Pancreas (tissue), 10 donors: ENCODE measurements at regions not wholly inside any gene's neighbourhood (a gene's known extent, or its start where the extent isn't known, plus 50 kb on each side); places are given as distances from the start of the nearest gene placed in this dataset.
A peak's percentile ranks its signal among the peaks of the same experiment; 100 is the strongest.

Experiments used
- ATAC-seq, 4 donors: fragments of 200-7000 bp; cut with Tn5 transposase; one replicate each; pipeline versions ENCODE4 v1.8.0 to v1.9.1; 2020; ENCODE audit warnings: mild to moderate bottlenecking in 4 of 4, moderate library complexity in 4 of 4
- DNase-seq, 6 donors: peaks; one replicate each; pipeline ENCODE4 v3.0.0-alpha.2; 2020
- FAIRE-seq: peaks from 2 replicates; lab custom pipeline; 2012; peaks lifted over from hg19 to GRCh38; lab: Jason Lieb, UNC
- H3K27ac ChIP-seq, 4 donors: fragments of 200-600 bp; sonication (generic); 1 replicate in 3 of 4; 2 replicates in 1 of 4; pipeline versions ENCODE4 v1.5.0 to v1.8.0; 2020
- H3K27me3 ChIP-seq, 4 donors: fragments of 200-600 bp; one replicate each; pipeline ENCODE4 v1.8.0; 2021
- H3K36me3 ChIP-seq, 3 donors: fragments of 200-600 bp; sonication (generic) in 1 of 3; one replicate each; pipeline versions ENCODE4 v1.5.0 to v1.8.0; 2020 to 2021
- H3K4me1 ChIP-seq, 3 donors: fragments of 200-600 bp; one replicate each; pipeline ENCODE4 v1.8.0; 2021
- H3K4me3 ChIP-seq, 4 donors: fragments of 200-600 bp; sonication (generic) in 2 of 4; one replicate each; pipeline versions ENCODE4 v1.5.0 to v1.8.0; 2020 to 2021
- H3K9me3 ChIP-seq, 4 donors: fragments of 200-600 bp; one replicate each; pipeline ENCODE4 v1.8.0; 2021
- WGBS, 2 donors: extraction: QIAGEN DNeasy Blood & Tissue Kit; methylation state at CpG; one replicate each; pipeline ENCODE4 v1.1.7; 2013; 5-methylcytosine and 5-hydroxymethylcytosine counted together
- intact Hi-C, 3 donors: fragments of 100-400 bp; cut with DNase I; formaldehyde crosslinking; loops; one replicate each; pipeline versions ENCODE4 v1.11.1 to v1.14.2; 2022
- TF ChIP-seq, protein P1 (sequence below), 4 donors: fragments of 200-600 bp; sonication (generic) in 3 of 4; IDR thresholded peaks; one replicate each; pipeline versions ENCODE4 v1.5.0 to v1.8.0; 2021; ENCODE audit warnings: antibody characterized with exemption in 4 of 4
- donor health status: healthy with polysubstance abuse.
- donor health status: DM: no; HTN: no; CAD: no; lungs with moderate emphysema.
- donor health status: DM: no; HTN: no; CAD: no.
- donor health status: control.
- donor health status: control.
- donor health status: Bipolar disorder and iron deficiency.
- donor health status: DM: yes; HTN: yes; CAD: no.
- donor health status: DM: no; HTN: no; CAD: no.
- donor health status: DM: no; HTN: no; CAD: no.
- donor health status: DM: yes; HTN: yes; CAD: no.

GRCh38 chr2:226184940-226185615, 614.5 kb downstream of the IRS1 start:
- Histone ChIP-seq H3K27me3 (no peaks in the 10 kb centered on the region), H3K36me3 (no peaks in the 10 kb centered on the region), H3K4me1 (no peaks in the 10 kb centered on the region), H3K9me3 (no peaks in the 10 kb centered on the region), H3K27ac (no peak overlapping the region), H3K4me3 (no peak overlapping the region)
- TF ChIP-seq, protein P1, sequence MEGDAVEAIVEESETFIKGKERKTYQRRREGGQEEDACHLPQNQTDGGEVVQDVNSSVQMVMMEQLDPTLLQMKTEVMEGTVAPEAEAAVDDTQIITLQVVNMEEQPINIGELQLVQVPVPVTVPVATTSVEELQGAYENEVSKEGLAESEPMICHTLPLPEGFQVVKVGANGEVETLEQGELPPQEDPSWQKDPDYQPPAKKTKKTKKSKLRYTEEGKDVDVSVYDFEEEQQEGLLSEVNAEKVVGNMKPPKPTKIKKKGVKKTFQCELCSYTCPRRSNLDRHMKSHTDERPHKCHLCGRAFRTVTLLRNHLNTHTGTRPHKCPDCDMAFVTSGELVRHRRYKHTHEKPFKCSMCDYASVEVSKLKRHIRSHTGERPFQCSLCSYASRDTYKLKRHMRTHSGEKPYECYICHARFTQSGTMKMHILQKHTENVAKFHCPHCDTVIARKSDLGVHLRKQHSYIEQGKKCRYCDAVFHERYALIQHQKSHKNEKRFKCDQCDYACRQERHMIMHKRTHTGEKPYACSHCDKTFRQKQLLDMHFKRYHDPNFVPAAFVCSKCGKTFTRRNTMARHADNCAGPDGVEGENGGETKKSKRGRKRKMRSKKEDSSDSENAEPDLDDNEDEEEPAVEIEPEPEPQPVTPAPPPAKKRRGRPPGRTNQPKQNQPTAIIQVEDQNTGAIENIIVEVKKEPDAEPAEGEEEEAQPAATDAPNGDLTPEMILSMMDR (IDR thresholded peaks at IDR 0.05) = no peak
- DNase-seq = peak in 1 of 6 donors; percentile 14
- 60 to 71% methylated on average over 6 of the region's 6 CpGs for WGBS, 2 donors
- peak in 1 of 4 donors; percentile 54 for ATAC-seq
- FAIRE-seq = no peak
- intact Hi-C loops = no loop called here

DNA sequence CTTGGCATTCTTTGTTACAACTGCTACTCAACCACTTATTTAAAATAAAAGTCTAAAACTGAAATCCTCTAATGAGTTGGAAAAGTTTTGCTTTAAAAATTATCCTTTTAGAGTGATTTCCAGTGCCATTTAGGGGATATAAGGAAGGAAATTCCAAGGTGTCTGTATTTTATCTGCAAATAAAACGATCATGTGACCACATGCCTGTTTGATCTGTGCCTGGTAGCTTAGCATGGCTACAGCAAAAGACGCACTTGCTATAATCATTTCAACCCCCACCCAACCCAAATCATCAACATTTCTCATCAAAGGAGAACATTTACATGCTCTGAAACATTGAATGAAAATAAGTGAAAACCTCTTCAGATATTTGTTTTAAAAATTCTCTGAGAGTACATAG, 615.1 kb downstream of the IRS1 start:
- FAIRE-seq (no peak), DNase-seq (no peak), ATAC-seq (no peak)
- intact Hi-C loops = no loop called here
- TF ChIP-seq, protein P1 (IDR thresholded peaks at IDR 0.05) = no peak
- Histone ChIP-seq H3K4me1 (no peaks in the 10 kb centered on the region), H3K27me3 (no peaks in the 10 kb centered on the region), H3K27ac (no peak overlapping the region), H3K9me3 (no peaks in the 10 kb centered on the region), H3K4me3 (no peak overlapping the region), H3K36me3 (no peaks in the 10 kb centered on the region)
- 55 to 57% methylated on average over 2 of the region's 2 CpGs for WGBS, 2 donors

DNA sequence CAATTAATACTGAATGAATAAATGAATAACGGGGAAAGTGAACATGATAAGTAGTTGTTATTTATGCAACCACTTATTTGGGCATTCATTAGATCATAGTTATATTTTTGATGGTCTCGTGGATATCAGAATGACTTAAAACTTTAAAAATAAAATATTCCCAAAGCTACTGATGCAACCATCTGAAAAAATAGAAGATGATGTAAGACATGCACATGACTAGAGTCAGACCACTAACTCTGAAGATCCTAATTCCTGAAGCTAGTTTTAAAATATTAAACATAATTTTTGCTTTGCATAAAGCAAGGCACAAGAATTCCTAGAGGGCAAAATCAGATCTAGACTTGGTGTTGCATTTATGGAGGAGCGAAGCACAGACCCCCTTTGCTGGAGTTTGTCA, 616.1 kb downstream of the IRS1 start:
- FAIRE-seq = no peak
- TF ChIP-seq, protein P1 (IDR thresholded peaks at IDR 0.05) = no peak

GRCh38 chr2:226183033-226183432, 616.6 kb downstream of the IRS1 start:
- 70 to 75% methylated on average over 2 of the region's 2 CpGs for WGBS, 2 donors
- no peak for FAIRE-seq

More for the DNA sequence above, 616.1 kb downstream of the IRS1 start:
- no peak for DNase-seq
- intact Hi-C loops = no loop called here
- Histone ChIP-seq H3K36me3 (no peaks in the 10 kb centered on the region), H3K27ac (no peak overlapping the region), H3K27me3 (no peaks in the 10 kb centered on the region), H3K4me1 (no peaks in the 10 kb centered on the region), H3K4me3 (no peak overlapping the region), H3K9me3 (no peaks in the 10 kb centered on the region)
- 69 to 80% methylated on average over 3 of the region's 3 CpGs for WGBS, 2 donors
- no peak for ATAC-seq

DNA sequence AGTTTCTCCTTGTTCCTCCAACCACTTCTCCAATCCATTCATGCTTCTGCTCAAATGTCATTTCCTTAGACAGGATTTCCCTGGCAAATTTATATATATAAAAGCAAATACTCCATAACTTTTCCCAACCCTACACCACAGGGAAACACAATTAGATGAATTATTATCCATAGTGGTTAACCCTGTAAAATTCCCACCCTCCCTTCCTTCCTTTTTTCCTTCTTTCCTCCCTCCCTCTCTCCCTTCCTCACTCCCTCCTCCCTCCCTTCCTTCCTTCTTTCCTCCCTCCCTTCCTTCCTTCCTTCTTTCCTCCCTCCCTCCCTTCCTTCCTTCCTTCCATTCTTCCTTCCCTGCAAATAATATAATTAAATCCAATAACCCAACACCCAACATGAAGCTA, 617.7 kb downstream of the IRS1 start:
- no peak overlapping the region for H3K4me3 ChIP-seq
- H3K36me3 ChIP-seq = no peaks in the 10 kb centered on the region
- no peaks in the 10 kb centered on the region for H3K9me3 ChIP-seq
- TF ChIP-seq, protein P1 (IDR thresholded peaks at IDR 0.05) = no peak
- ATAC-seq (no peak), FAIRE-seq (no peak), DNase-seq (no peak)
- intact Hi-C loops = no loop called here
- H3K4me1 ChIP-seq = no peaks in the 10 kb centered on the region
- H3K27me3 ChIP-seq = no peaks in the 10 kb centered on the region
- H3K27ac ChIP-seq = no peak overlapping the region

More at GRCh38 chr2:226183033-226183432, 616.6 kb downstream of the IRS1 start:
- ATAC-seq = no peak
- intact Hi-C loops = no loop called here
- H3K9me3 ChIP-seq = no peaks in the 10 kb centered on the region
- no peak for DNase-seq
- no peaks in the 10 kb centered on the region for H3K27me3 ChIP-seq
- H3K27ac ChIP-seq = no peak overlapping the region
- H3K4me1 ChIP-seq = no peaks in the 10 kb centered on the region
- no peak overlapping the region for H3K4me3 ChIP-seq
- H3K36me3 ChIP-seq = no peaks in the 10 kb centered on the region
- TF ChIP-seq, protein P1 (IDR thresholded peaks at IDR 0.05) = no peak
